ENCODE measurements at regions not wholly inside any gene's neighbourhood (a gene's known extent, or its start where the extent isn't known, plus 50 kb on each side); places are given as distances from the start of the nearest gene placed in this dataset.
A peak's percentile ranks its signal among the peaks of the same experiment; 100 is the strongest.

GRCh38 chr1:5651964-5652821 lies 340.0 kb downstream of the NPHP4 start:
- no peak overlapping the region for H3K4me3 ChIP-seq (ENCODE audit: low read length)
- peak; percentile 98 for DNase-seq (ENCODE audit: low read depth)
- no peak for TF ChIP-seq CTCF (IDR thresholded peaks at IDR 0.05; ENCODE audit: insufficient read depth, low read depth, low read length, missing control alignments)

- no peak overlapping the region for H3K4me3 ChIP-seq (ENCODE audit: low read length)
- no peak for TF ChIP-seq CTCF (IDR thresholded peaks at IDR 0.05; ENCODE audit: insufficient read depth, low read depth, low read length, missing control alignments)
Observed at GRCh38 chr1:5651473-5651872, 340.8 kb downstream of the NPHP4 start.

GRCh38 chr1:5651027-5651410 lies 341.2 kb downstream of the NPHP4 start:
- no peak overlapping the region for H3K4me3 ChIP-seq (ENCODE audit: low read length)
- no peak for DNase-seq (ENCODE audit: low read depth)
- no peak for TF ChIP-seq CTCF (IDR thresholded peaks at IDR 0.05; ENCODE audit: insufficient read depth, low read depth, low read length, missing control alignments)

More at GRCh38 chr1:5651473-5651872, 340.8 kb downstream of the NPHP4 start:
- no peak for DNase-seq (ENCODE audit: low read depth)

GRCh38 chr1:5650283-5651026 lies 341.8 kb downstream of the NPHP4 start:
- no peak for DNase-seq (ENCODE audit: low read depth)
- no peak for TF ChIP-seq CTCF (IDR thresholded peaks at IDR 0.05; ENCODE audit: insufficient read depth, low read depth, low read length, missing control alignments)
- H3K4me3 ChIP-seq (ENCODE audit: low read length), result no peak overlapping the region

GRCh38 chr1:5649795-5650194 lies 342.4 kb downstream of the NPHP4 start:
- no peak for DNase-seq (ENCODE audit: low read depth)
- no peak for TF ChIP-seq CTCF (IDR thresholded peaks at IDR 0.05; ENCODE audit: insufficient read depth, low read depth, low read length, missing control alignments)
- no peak overlapping the region for H3K4me3 ChIP-seq (ENCODE audit: low read length)

- no peak overlapping the region for H3K4me3 ChIP-seq (ENCODE audit: low read length)
- DNase-seq (ENCODE audit: low read depth), result no peak
- no peak for TF ChIP-seq CTCF (IDR thresholded peaks at IDR 0.05; ENCODE audit: insufficient read depth, low read depth, low read length, missing control alignments)
Observed at GRCh38 chr1:5649166-5649551, 343.1 kb downstream of the NPHP4 start.
